GM12864 (cell line): ENCODE measurements at regions not wholly inside any gene's neighbourhood (a gene's known extent, or its start where the extent isn't known, plus 50 kb on each side); places are given as distances from the start of the nearest gene placed in this dataset.

Experiments
- DNase-seq: peaks from one replicate; pipeline ENCODE4 v3.0.0-alpha.2; 2011; ENCODE audit warnings: low read depth
- H3K4me3 ChIP-seq: 2 replicates; pipeline ENCODE4 v1.5.1; 2011; ENCODE audit warnings: mild to moderate bottlenecking, low read depth, low read length, control low read depth
- TF ChIP-seq, protein P1 (sequence below): IDR thresholded peaks from 2 replicates; pipeline ENCODE4 v1.5.1; 2011; ENCODE audit warnings: low read depth, mild to moderate bottlenecking, moderate library complexity, low read length, control low read depth, inconsistent platforms; ENCODE audit errors: missing control alignments

DNA sequence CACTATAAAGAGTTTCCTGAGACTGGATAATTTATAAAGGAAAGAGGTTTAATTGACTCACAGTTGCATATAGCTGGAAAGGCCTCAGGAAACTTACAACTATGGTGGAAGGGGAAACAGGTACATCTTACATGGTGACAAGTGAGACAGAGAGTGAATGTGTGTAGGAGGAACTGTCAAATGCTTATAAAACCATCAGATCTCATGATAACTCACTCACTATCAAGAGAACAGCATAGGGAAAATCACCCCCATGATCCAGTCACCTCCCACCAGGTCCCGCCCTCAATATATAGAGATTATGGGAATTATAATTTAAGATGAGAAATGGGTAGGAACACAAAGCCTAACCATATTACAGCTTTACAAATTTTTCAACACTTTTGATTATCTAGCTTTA, 266.0 kb downstream of the DTHD1 start:
- DNase-seq = no peak
- TF ChIP-seq, protein P1, sequence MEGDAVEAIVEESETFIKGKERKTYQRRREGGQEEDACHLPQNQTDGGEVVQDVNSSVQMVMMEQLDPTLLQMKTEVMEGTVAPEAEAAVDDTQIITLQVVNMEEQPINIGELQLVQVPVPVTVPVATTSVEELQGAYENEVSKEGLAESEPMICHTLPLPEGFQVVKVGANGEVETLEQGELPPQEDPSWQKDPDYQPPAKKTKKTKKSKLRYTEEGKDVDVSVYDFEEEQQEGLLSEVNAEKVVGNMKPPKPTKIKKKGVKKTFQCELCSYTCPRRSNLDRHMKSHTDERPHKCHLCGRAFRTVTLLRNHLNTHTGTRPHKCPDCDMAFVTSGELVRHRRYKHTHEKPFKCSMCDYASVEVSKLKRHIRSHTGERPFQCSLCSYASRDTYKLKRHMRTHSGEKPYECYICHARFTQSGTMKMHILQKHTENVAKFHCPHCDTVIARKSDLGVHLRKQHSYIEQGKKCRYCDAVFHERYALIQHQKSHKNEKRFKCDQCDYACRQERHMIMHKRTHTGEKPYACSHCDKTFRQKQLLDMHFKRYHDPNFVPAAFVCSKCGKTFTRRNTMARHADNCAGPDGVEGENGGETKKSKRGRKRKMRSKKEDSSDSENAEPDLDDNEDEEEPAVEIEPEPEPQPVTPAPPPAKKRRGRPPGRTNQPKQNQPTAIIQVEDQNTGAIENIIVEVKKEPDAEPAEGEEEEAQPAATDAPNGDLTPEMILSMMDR = no peak
- no peak overlapping the region for H3K4me3 ChIP-seq

DNA sequence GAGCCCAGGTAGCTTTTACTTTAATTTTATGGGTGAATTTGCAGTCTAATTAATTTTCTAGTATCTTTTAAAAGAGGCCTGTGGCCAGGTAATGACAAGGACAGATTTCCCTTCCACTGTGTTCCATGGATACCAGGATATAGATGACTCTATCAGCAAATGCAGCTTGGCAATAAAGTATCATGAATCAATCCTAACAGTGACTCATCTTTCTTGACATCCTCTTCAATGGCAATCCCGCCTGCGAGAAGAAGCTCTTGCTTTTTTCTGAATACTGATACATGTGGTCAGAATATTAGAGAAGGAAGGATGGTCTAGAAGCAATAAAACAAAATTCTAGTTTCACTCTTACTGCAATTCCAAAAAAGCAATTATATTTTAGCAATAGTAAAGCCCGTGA, 267.8 kb downstream of the DTHD1 start:
- TF ChIP-seq, protein P1 = no peak
- DNase-seq = no peak
- no peak overlapping the region for H3K4me3 ChIP-seq

DNA sequence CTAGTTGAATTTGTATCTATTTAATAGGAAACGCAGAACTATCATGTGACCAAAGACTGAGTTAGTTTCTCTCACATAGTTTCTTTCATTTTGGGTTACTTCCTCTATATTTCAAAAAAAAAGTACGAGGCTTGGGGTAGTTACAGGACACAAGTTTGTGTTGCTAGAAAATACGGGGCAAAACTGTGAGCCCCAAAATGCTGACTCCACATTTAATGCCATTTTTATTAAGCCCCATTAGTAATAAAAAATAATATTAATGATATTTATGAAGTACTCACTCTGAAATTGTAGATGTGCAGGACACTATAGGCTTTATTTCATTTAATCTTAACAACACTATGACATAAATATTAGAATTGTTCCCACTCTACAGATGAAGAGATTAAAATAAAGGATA, 268.6 kb downstream of the DTHD1 start:
- DNase-seq = no peak
- TF ChIP-seq, protein P1 = no peak
- no peak overlapping the region for H3K4me3 ChIP-seq

DNA sequence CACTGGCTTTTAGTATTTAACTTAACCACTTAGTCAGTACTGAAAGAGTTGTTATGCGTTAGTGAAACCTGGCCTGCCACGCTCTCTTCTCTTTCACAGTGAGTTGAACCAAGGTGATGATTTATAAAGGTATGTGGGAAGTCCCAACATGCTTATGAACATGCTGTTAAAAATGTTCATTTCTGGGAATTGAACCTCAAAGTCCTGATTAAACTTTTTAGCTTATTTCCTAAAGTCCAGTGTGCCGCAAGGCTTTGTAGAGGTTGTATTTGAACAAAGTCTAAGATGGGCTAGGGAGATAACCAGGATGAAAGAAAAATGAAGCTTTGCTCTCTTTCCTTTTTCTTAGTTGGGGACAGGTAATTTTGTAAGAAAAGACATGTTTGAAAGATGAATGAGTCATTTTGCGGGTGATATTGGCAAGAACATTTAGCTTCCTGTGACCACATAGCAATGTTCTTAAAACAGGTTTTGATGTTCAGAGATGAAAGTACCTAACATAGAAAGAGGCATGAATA, 270.3 kb downstream of the DTHD1 start:
- H3K4me3 ChIP-seq = no peak overlapping the region
- peak; percentile 31 for DNase-seq
- TF ChIP-seq, protein P1 = no peak

DNA sequence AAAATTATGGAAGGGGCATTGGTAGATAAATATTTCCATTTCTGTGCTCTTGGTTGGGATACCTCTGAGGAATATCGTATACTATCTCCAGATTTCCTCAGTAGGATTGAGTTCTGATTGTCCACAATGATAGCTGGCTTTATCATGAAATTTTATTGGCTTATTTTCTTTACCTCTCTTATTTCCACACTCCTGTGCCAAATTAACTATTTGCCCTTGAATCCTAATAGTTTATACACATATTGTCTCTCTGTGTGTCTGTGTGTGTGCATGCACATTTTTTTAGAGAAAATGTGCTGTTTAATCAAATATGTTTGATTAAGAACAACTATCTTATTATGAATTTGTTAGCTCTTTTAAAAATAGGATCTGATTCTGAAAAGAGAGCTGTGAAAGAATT, 271.6 kb downstream of the DTHD1 start:
- no peak overlapping the region for H3K4me3 ChIP-seq
- DNase-seq = no peak
- TF ChIP-seq, protein P1 = no peak

DNA sequence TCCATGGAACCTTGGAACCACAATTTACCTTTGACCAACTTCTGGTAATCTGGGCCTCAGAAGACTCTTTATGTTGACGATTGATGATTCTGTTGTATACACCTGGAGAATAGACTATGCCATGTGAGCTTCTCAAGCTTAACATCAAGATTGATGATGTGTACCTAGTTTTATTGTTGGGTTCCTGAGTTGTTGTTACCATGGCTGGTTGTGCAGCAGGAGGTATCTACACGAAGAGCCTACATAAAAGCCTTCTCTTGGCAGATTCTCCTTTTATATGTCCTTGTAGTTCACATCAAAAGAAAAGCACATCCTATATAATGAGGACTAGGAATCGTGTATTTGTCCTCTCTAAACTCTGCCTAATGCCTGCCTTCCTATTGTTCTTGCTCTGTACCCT, 272.0 kb downstream of the DTHD1 start:
- TF ChIP-seq, protein P1 = no peak
- no peak overlapping the region for H3K4me3 ChIP-seq
- no peak for DNase-seq

DNA sequence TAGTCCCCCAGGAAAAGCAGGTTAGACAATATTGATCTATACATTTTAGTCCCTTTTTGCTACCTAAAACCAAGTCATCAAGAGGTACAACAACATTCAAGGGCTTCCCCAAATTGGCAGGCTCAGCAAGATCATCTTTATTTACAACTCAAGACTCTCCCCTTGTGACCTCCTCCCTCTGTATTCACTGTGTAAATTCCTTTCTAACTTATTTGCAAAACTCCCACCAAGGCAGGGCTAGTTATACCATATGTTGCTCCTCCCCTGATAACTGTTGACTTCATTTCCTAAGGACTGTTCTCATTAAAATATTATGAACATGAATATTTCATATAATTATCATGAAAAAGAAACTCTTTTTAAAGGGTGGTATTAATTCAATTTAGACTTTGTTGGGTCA, 275.6 kb downstream of the DTHD1 start:
- no peak overlapping the region for H3K4me3 ChIP-seq
- TF ChIP-seq, protein P1 = no peak
- no peak for DNase-seq
